Neural cell (in vitro differentiated cells): ENCODE measurements at regions not wholly inside any gene's neighbourhood (a gene's known extent, or its start where the extent isn't known, plus 50 kb on each side); places are given as distances from the start of the nearest gene placed in this dataset.

ENCODE experiments used
- H2AFZ ChIP-seq: fragments of 200-600, 300-800 bp; sonication (generic), shearing (Covaris generic); 2 replicates; pipeline ENCODE4 v1.6.0; 2014; ENCODE audit warnings: low read depth, mild to moderate bottlenecking, antibody characterized with exemption, low read length, moderate library complexity
- H3F3A ChIP-seq: fragments of 200-600 bp; shearing (Covaris generic); 2 replicates; pipeline ENCODE4 v1.6.1; 2016; ENCODE audit warnings: mild to moderate bottlenecking, moderate library complexity, mixed read lengths, antibody characterized with exemption, low read length; ENCODE audit not compliant: insufficient read depth, poor library complexity, severe bottlenecking
- H3K27ac ChIP-seq: fragments of 200-600, 300-800 bp; sonication (generic), shearing (Covaris generic); 2 replicates; pipeline ENCODE4 v1.5.1; 2014; ENCODE audit warnings: mild to moderate bottlenecking, low read length, moderate library complexity
- H3K27me3 ChIP-seq: fragments of 300-800, 200-600 bp; sonication (generic), shearing (Covaris generic); 2 replicates; pipeline ENCODE4 v1.6.0; 2014; ENCODE audit warnings: mild to moderate bottlenecking, low read depth, low read length, moderate library complexity; ENCODE audit not compliant: insufficient read depth
- H3K36me3 ChIP-seq: fragments of 300-800, 200-600 bp; sonication (generic), shearing (Covaris generic); 2 replicates; pipeline ENCODE4 v1.5.1; 2014; ENCODE audit warnings: mild to moderate bottlenecking, antibody characterized with exemption, low read length, moderate library complexity; ENCODE audit not compliant: insufficient read depth
- H3K4me2 ChIP-seq: fragments of 300-800, 200-600 bp; sonication (generic), shearing (Covaris generic); 2 replicates; pipeline ENCODE4 v1.6.0; 2014; ENCODE audit warnings: mild to moderate bottlenecking, low read length
- H3K4me3 ChIP-seq: fragments of 300-800, 200-600 bp; sonication (generic), shearing (Covaris generic); 2 replicates; pipeline ENCODE4 v1.5.1; 2014; ENCODE audit warnings: mild to moderate bottlenecking, low read length, moderate library complexity
- H3K79me2 ChIP-seq: fragments of 200-600 bp; shearing (Covaris generic); replicated peaks from 2 replicates; pipeline ENCODE4 v1.6.0; 2014; ENCODE audit warnings: mild to moderate bottlenecking, low read length, moderate library complexity; ENCODE audit not compliant: insufficient read depth
- H3K9ac ChIP-seq: fragments of 300-800, 200-600 bp; sonication (generic), shearing (Covaris generic); 2 replicates; pipeline ENCODE4 v1.6.1; 2016; ENCODE audit warnings: mild to moderate bottlenecking, low read length, mixed read lengths
- H3K9me2 ChIP-seq: fragments of 200-600 bp; shearing (Covaris generic); 2 replicates; pipeline ENCODE4 v1.6.1; 2016; ENCODE audit warnings: mild to moderate bottlenecking, low read length, mixed read lengths; ENCODE audit not compliant: insufficient read depth
- H3K9me3 ChIP-seq: fragments of 200-600, 300-800 bp; sonication (generic), shearing (Covaris generic); 2 replicates; pipeline ENCODE4 v1.6.1; 2016; ENCODE audit warnings: mild to moderate bottlenecking, mixed run types, low read length, moderate library complexity, mixed read lengths
- H4K20me1 ChIP-seq: fragments of 200-600 bp; shearing (Covaris generic); 2 replicates; pipeline ENCODE4 v1.6.1; 2016; ENCODE audit warnings: mild to moderate bottlenecking, mixed run types; ENCODE audit not compliant: insufficient read depth
- CTCF ChIP-seq: fragments of 450-650 bp; IDR thresholded peaks from 2 replicates; pipeline ENCODE4 v1.5.1; 2014; ENCODE audit warnings: antibody characterized with exemption, mild to moderate bottlenecking, moderate library complexity; ENCODE audit not compliant: poor library complexity, severe bottlenecking
- EP300 ChIP-seq: fragments of 450-650 bp; conservative IDR thresholded peaks from 2 replicates; pipeline ENCODE4 v1.6.1; 2014; ENCODE audit warnings: antibody characterized with exemption, mild to moderate bottlenecking, moderate library complexity; ENCODE audit not compliant: poor library complexity, severe bottlenecking
- EZH2 ChIP-seq: fragments of 200-600, 300-800 bp; shearing (Covaris generic), sonication (generic); IDR thresholded peaks from 2 replicates; pipeline ENCODE4 v1.6.1; 2014; ENCODE audit warnings: antibody characterized with exemption, low read length, borderline replicate concordance, mild to moderate bottlenecking; ENCODE audit not compliant: insufficient read depth, poor library complexity, severe bottlenecking
- MXI1 ChIP-seq: fragments of 450-650 bp; conservative IDR thresholded peaks from 2 replicates; pipeline ENCODE4 v1.6.1; 2014; ENCODE audit warnings: antibody characterized with exemption, mild to moderate bottlenecking; ENCODE audit not compliant: poor library complexity, severe bottlenecking
- POLR2AphosphoS5 ChIP-seq: IDR thresholded peaks from 2 replicates; pipeline ENCODE4 v1.6.1; 2012
- RAD21 ChIP-seq: fragments of 450-650 bp; conservative IDR thresholded peaks from 2 replicates; pipeline ENCODE4 v1.6.1; 2014; ENCODE audit warnings: antibody characterized with exemption, mild to moderate bottlenecking, moderate library complexity
- REST ChIP-seq: IDR thresholded peaks from 2 replicates; pipeline ENCODE4 v1.6.1; 2012; ENCODE audit warnings: borderline replicate concordance
- SMC3 ChIP-seq: fragments of 450-650 bp; conservative IDR thresholded peaks from 2 replicates; pipeline ENCODE4 v1.6.1; 2014; ENCODE audit warnings: antibody characterized with exemption, mild to moderate bottlenecking, moderate library complexity; ENCODE audit not compliant: poor library complexity
- TAF1 ChIP-seq: IDR thresholded peaks from 2 replicates; pipeline ENCODE4 v1.6.1; 2012; ENCODE audit warnings: low read depth

GRCh38 chr10:62904281-62904875 lies 88.2 kb upstream of the EGR2 start:
- Histone ChIP-seq H3K79me2 (no peaks in the 10 kb centered on the region), H3K9me3 (no peaks in the 10 kb centered on the region), H3K27me3 (no peaks in the 10 kb centered on the region), H4K20me1 (no peaks in the 10 kb centered on the region), H3K9me2 (no peaks in the 10 kb centered on the region), H2AFZ (no peak overlapping the region), H3K27ac (no peak overlapping the region), H3F3A (no peaks in the 10 kb centered on the region), H3K36me3 (no peaks in the 10 kb centered on the region), H3K4me2 (no peak overlapping the region), H3K9ac (no peak overlapping the region), H3K4me3 (no peak overlapping the region)
- TF ChIP-seq RAD21, result no peak
- no peak for TF ChIP-seq CTCF
- no peak for TF ChIP-seq POLR2AphosphoS5
- TF ChIP-seq TAF1, result no peak
- no peak for TF ChIP-seq SMC3
- no peak for TF ChIP-seq MXI1
- TF ChIP-seq EZH2, result no peak
- TF ChIP-seq REST, result no peak
- TF ChIP-seq EP300, result no peak

GRCh38 chr10:62903828-62904227 lies 87.7 kb upstream of the EGR2 start:
- no peaks in the 10 kb centered on the region for H3K9me2 ChIP-seq
- H3K79me2 ChIP-seq, result no peaks in the 10 kb centered on the region
- H3K4me2 ChIP-seq, result no peak overlapping the region
- no peaks in the 10 kb centered on the region for H3K9me3 ChIP-seq
- H3K36me3 ChIP-seq, result no peaks in the 10 kb centered on the region
- H3K9ac ChIP-seq, result no peak overlapping the region
- H4K20me1 ChIP-seq, result no peaks in the 10 kb centered on the region
- no peaks in the 10 kb centered on the region for H3K27me3 ChIP-seq
- no peak overlapping the region for H3K27ac ChIP-seq
- H3F3A ChIP-seq, result no peaks in the 10 kb centered on the region
- no peak overlapping the region for H3K4me3 ChIP-seq
- H2AFZ ChIP-seq, result no peak overlapping the region
- TF ChIP-seq EP300 (no peak), TAF1 (no peak), REST (no peak), EZH2 (no peak), MXI1 (no peak), SMC3 (no peak), RAD21 (no peak), POLR2AphosphoS5 (no peak), CTCF (no peak)
